Vagina (tissue), 2 donors: ENCODE measurements at regions not wholly inside any gene's neighbourhood (a gene's known extent, or its start where the extent isn't known, plus 50 kb on each side); places are given as distances from the start of the nearest gene placed in this dataset.

Experiments
- DNase-seq, 2 donors: peaks; one replicate each; pipeline ENCODE4 v3.0.0-alpha.2; 2017; ENCODE audit errors: extremely low spot score in 2 of 2
- H3K27ac ChIP-seq: fragments of 200-600 bp; sonication (generic); one replicate; pipeline ENCODE4 v1.5.1; 2019
- H3K27me3 ChIP-seq: fragments of 200-600 bp; sonication (generic); one replicate; pipeline ENCODE4 v1.5.1; 2019
- H3K36me3 ChIP-seq, 2 donors: fragments of 200-600 bp; sonication (generic); one replicate each; pipeline ENCODE4 v1.5.1; 2017 to 2019
- H3K4me1 ChIP-seq: fragments of 200-600 bp; sonication (generic); one replicate; pipeline ENCODE4 v1.5.1; 2019
- H3K4me3 ChIP-seq, 2 donors: fragments of 200-600 bp; sonication (generic); 1 replicate in 1 of 2; 2 replicates in 1 of 2; pipeline ENCODE4 v1.5.1; 2016 to 2019
- H3K9me3 ChIP-seq: fragments of 200-600 bp; sonication (generic); one replicate; pipeline ENCODE4 v1.5.1; 2019
- CTCF ChIP-seq, 3 experiments: fragments of 450-650 bp in 2 of 3; fragments of 200-600 bp in 1 of 3; sonication (generic) in 1 of 3; IDR thresholded peaks; one replicate each; pipeline ENCODE4 v1.5.1; 2017 to 2019; ENCODE audit warnings: antibody characterized with exemption in 3 of 3, mild to moderate bottlenecking in 2 of 3, moderate library complexity in 2 of 3
- POLR2A ChIP-seq, 2 donors: fragments of 450-650 bp; IDR thresholded peaks; one replicate each; pipeline ENCODE4 v1.6.1; 2017; ENCODE audit warnings: antibody characterized with exemption in 2 of 2, mild to moderate bottlenecking in 2 of 2, moderate library complexity in 2 of 2
- POLR2AphosphoS5 ChIP-seq, 2 donors: sonication (generic); formaldehyde crosslinking; IDR thresholded peaks; one replicate each; pipeline ENCODE4 v1.9.0; 2017; ENCODE audit warnings: antibody characterized with exemption in 2 of 2, mild to moderate bottlenecking in 2 of 2, low read depth in 1 of 2; ENCODE audit not compliant: insufficient read depth in 1 of 2
- intact Hi-C: fragments of 100-400 bp; cut with DNase I; formaldehyde crosslinking; loops from one replicate; pipeline ENCODE4 v1.15.1; 2023

GRCh38 chr5:153425914-153426313, 64.6 kb upstream of the GRIA1 start:
- Histone ChIP-seq H3K4me1 (no peaks in the 10 kb centered on the region), H3K9me3 (no peaks in the 10 kb centered on the region), H3K27ac (no peak overlapping the region), H3K27me3 (no peaks in the 10 kb centered on the region), H3K4me3 (no peak overlapping the region), H3K36me3 (no peaks in the 10 kb centered on the region)
- DNase-seq, result no peak
- no peak for TF ChIP-seq POLR2AphosphoS5 (IDR thresholded peaks at IDR 0.05; ENCODE audit: insufficient read depth in 1 of 2, low read depth in 1 of 2)
- no peak for TF ChIP-seq POLR2A (IDR thresholded peaks at IDR 0.05)
- no peak for TF ChIP-seq CTCF (IDR thresholded peaks at IDR 0.05)
- intact Hi-C loops, result no loop called here

DNA sequence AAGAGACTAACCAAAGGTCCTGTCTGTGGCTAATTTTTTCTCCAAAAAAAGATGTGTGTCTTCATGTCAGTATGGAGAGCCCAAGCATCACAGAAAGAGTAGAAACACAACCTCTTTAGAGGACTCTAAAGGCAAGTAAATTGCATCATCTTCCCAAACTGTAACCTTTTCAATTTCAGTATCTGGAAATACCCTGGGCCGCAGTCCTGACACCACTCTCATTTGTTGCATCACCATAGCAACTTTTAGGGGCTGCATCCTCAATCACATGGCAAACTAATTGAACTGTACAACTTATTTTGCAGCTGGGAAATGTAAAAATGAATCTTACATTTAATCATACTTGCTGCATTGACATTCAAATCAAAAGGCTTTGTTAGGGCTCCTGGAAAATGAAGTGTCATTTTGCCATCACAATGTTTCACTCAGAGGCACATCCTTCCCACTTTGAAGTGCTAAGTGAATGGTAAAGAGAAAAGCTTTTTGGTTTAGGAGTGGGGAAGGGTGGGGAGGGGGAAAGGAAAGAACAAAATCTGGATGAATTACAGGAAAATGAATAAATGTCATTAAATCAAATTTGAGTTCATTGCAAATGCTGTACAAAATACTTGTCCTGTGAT, 60.6 kb upstream of the GRIA1 start:
- Histone ChIP-seq H3K36me3 (no peaks in the 10 kb centered on the region), H3K27ac (no peak overlapping the region), H3K27me3 (no peaks in the 10 kb centered on the region), H3K9me3 (no peaks in the 10 kb centered on the region), H3K4me1 (no peaks in the 10 kb centered on the region), H3K4me3 (no peak overlapping the region)
- DNase-seq, result no peak
- intact Hi-C loops, result no loop called here
- TF ChIP-seq POLR2A (IDR thresholded peaks at IDR 0.05) (no peak), CTCF (IDR thresholded peaks at IDR 0.05) (no peak), POLR2AphosphoS5 (IDR thresholded peaks at IDR 0.05; ENCODE audit: insufficient read depth in 1 of 2, low read depth in 1 of 2) (no peak)

GRCh38 chr5:153432583-153432982, 57.9 kb upstream of the GRIA1 start:
- no peaks in the 10 kb centered on the region for H3K4me1 ChIP-seq
- intact Hi-C loops, result no loop called here
- TF ChIP-seq POLR2AphosphoS5 (IDR thresholded peaks at IDR 0.05; ENCODE audit: insufficient read depth in 1 of 2, low read depth in 1 of 2) (no peak), POLR2A (IDR thresholded peaks at IDR 0.05) (no peak), CTCF (IDR thresholded peaks at IDR 0.05) (no peak)

GRCh38 chr5:153437251-153437650, 53.2 kb upstream of the GRIA1 start:
- no peak overlapping the region for H3K4me3 ChIP-seq
- H3K36me3 ChIP-seq, result no peaks in the 10 kb centered on the region
- no peaks in the 10 kb centered on the region for H3K9me3 ChIP-seq
- H3K27me3 ChIP-seq, result no peaks in the 10 kb centered on the region
- no peak for DNase-seq
- intact Hi-C loops, result no loop called here
- TF ChIP-seq POLR2A (IDR thresholded peaks at IDR 0.05) (no peak), POLR2AphosphoS5 (IDR thresholded peaks at IDR 0.05; ENCODE audit: insufficient read depth in 1 of 2, low read depth in 1 of 2) (no peak), CTCF (IDR thresholded peaks at IDR 0.05) (no peak)
- H3K27ac ChIP-seq, result no peak overlapping the region
- H3K4me1 ChIP-seq, result no peaks in the 10 kb centered on the region

More at GRCh38 chr5:153432583-153432982, 57.9 kb upstream of the GRIA1 start:
- Histone ChIP-seq H3K4me3 (no peak overlapping the region), H3K36me3 (no peaks in the 10 kb centered on the region), H3K27ac (no peak overlapping the region), H3K9me3 (no peaks in the 10 kb centered on the region), H3K27me3 (no peaks in the 10 kb centered on the region)
- no peak for DNase-seq

GRCh38 chr5:153439130-153439529, 51.3 kb upstream of the GRIA1 start:
- Histone ChIP-seq H3K4me1 (no peaks in the 10 kb centered on the region), H3K36me3 (no peaks in the 10 kb centered on the region), H3K4me3 (no peak overlapping the region), H3K27me3 (no peaks in the 10 kb centered on the region), H3K9me3 (no peaks in the 10 kb centered on the region), H3K27ac (no peak overlapping the region)
- DNase-seq, result no peak
- intact Hi-C loops, result no loop called here
- TF ChIP-seq POLR2A (IDR thresholded peaks at IDR 0.05) (no peak), POLR2AphosphoS5 (IDR thresholded peaks at IDR 0.05; ENCODE audit: insufficient read depth in 1 of 2, low read depth in 1 of 2) (no peak), CTCF (IDR thresholded peaks at IDR 0.05) (no peak)
